Renal cortical epithelial cell (primary cell): ENCODE measurements at regions not wholly inside any gene's neighbourhood (a gene's known extent, or its start where the extent isn't known, plus 50 kb on each side); places are given as distances from the start of the nearest gene placed in this dataset.
"Not testable (repeated sequence)": the region's sequence is repeated elsewhere in the genome, so short reads cannot be mapped to it uniquely, and the experiment has no call there.

Source experiments
- DNase-seq: peaks from one replicate; pipeline ENCODE4 v3.0.0-alpha.2; 2011; ENCODE audit warnings: low read depth

DNA sequence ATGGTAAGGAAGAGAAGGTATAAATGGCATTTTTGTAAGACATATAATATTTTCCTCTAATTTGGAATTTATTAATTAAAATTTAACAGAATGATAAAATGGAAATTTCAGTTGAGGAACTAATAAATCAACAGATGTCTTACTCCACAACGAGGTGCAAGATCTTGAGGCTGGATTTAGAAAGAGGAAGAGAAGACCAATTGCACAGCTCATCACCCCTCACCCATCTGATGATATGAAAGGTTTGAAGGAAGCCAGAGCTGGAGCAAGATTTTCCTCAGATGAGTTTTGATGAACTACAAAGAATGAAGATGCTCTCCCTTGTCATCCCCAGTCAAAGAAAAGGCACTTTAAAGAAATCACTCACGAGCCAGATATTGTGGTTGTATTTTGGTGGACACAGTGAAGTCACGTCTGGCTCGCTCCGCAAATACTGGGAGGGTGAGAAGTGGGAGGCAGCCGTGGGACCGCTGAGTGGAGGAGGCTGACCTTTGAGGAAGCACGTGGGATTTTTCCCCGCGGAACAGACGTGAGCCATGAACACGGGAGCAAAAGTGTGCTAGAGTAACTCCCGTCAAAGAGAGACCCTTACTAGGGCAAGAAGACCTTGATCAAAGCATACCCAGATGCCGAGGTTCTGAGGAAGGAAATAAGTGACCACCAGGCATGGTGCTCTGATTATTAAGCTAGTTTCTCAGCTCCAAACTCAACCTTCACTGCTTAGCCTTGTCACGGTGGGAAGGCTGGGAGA, 511.4 kb downstream of the RNF144A start:
- DNase-seq: no peak

DNA sequence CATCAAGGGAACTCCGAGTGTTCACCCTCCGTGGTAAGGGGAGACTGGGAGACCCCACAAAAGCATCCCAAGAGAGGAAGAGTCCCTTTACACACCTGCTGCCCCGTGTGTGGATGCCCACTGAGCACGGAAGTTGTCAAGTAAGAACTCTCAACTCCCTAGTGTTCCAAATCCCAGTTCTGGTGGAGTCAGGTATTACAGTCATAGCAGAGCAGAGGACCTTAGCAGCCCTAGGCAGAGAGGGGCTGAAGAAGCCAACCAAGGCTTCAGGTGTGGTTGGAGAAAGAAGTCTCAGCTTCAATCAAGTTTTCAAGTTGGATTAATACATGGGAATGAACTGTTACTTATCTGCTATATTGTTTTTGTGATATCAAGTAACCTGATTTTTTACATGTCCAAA, 512.5 kb downstream of the RNF144A start:
- no peak for DNase-seq

DNA sequence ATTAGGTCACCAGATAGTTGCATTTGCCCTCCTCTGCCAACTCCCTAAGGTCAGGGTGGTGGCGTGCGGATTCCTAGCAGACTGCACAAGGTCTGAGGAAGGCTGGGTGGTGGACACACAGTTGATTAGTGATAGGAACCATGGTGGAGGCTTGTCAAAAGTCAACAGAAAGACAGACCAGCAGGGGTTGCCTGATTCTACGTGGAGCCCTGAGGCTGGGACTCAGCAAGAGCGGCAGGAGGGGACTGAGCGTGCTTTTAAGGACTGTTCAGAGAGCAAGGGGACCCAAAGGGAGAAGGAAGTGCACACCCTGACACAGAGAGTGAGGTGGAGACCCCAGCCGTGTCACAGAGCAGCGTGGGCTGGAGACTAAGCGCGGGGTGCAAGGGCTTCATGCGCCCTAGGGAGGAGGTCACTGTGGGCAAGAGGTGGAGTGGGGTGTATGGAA, 513.2 kb downstream of the RNF144A start:
- no peak for DNase-seq

- DNase-seq: peak; percentile 5
Observed at GRCh38 chr2:7430869-7431641, 513.8 kb downstream of the RNF144A start.

DNA sequence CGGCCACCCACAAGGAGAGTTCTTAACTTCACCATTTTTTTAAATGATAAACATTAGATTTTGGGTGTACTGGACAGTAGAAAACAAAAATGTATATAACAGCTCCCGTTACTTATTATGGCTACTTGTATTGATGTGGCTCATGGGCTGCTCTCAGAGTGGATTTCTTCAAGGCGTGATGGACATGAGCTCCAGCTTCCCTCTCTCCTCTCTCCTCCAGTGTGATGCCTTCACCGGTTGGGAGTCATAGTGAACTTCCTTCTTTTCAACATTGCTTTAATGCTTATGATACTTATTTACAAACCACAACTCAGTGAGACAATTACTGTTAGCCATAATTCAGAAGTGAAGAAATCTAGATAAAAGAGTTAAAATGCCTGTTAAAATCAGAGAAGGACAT, 515.2 kb downstream of the RNF144A start:
- no peak for DNase-seq

- no peak for DNase-seq
Observed at GRCh38 chr2:7436096-7436906, 519.1 kb downstream of the RNF144A start.

- no peak for DNase-seq
Observed at GRCh38 chr2:7437141-7437540, 519.9 kb downstream of the RNF144A start.

GRCh38 chr2:7437716-7438632, 520.8 kb downstream of the RNF144A start:
- DNase-seq: no peak

GRCh38 chr2:7438855-7439254, 521.6 kb downstream of the RNF144A start:
- no peak for DNase-seq

- DNase-seq: no peak
Observed at GRCh38 chr2:7440977-7441376, 523.8 kb downstream of the RNF144A start.

- not testable (repeated sequence) for DNase-seq
Observed at GRCh38 chr2:7441841-7442240, 524.6 kb downstream of the RNF144A start.

DNA sequence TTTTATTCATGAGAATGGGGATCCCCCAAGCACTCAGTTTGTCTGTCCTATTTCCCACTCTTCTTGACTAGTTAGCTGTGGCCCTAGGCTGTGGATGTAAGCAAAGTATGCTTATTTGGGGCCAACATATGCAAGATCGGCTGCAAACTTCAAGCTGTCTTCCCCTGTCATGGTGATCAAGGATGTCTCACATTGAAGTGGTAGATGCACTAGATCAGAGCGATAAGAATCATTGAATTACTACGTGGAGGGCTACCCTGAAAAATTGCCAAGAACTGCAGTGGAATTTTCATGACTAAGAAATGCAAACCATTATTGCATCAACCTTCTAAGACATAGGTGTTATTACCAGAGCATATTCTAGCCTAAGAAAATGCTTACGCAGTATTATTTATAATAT, 527.4 kb downstream of the RNF144A start:
- DNase-seq: no peak

- no peak for DNase-seq
Observed at GRCh38 chr2:7448578-7449264, 531.5 kb downstream of the RNF144A start.

DNA sequence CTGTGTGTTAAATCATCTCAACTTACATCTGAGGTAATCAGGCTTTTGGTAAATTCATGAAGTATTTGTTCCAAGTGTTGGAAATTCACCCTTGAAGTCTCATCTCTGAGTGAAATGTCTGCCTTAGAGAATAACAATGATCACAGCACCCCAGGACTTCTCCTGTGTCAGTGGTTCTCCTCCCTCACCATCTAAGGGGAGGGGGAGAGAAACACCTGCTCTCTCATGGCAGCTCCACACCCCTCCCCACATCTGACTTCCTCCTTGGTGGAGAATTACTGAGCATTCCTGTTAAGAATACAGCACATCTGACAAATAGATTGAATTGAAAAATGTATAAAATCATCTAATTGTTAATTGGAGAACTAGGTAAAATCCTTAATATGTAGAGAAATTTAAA, 532.1 kb downstream of the RNF144A start:
- no peak for DNase-seq

GRCh38 chr2:7450188-7450832, 533.1 kb downstream of the RNF144A start:
- no peak for DNase-seq

DNA sequence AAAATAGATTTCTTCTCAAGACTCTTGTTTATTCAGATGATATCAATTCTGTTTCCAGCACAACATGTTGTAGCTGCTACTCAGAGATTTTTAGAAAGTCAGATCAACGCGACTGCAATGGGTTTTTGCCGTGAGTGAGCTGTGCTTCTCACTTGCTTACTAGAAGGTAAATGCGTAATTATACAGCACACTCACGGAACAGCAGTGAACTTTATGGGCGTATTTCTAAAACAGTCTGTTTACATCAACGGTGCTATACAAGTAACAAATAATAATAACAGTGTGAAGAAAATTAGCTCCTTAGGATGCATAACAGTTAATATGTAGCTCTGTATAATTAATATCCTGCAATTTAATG, 533.6 kb downstream of the RNF144A start:
- DNase-seq: no peak

GRCh38 chr2:7452110-7452876, 535.1 kb downstream of the RNF144A start:
- no peak for DNase-seq

DNA sequence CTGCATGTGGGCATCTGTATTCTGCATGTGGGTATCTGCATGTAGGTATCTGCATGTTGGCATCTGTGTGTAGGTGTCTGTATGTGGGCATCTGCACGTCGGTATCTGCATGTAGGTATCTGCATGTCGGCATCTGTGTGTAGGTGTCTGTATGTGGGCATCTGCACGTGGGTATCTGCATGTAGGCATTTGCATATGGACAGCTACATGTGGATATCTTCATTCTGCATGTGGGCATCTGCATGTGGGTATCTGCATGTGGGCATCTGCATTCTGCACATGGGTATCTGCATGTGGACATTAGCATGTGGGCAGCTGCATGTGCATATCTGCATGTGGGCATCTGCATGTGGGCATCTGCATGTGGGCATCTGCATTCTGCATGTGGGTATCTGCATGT, 537.4 kb downstream of the RNF144A start:
- DNase-seq: no peak

DNA sequence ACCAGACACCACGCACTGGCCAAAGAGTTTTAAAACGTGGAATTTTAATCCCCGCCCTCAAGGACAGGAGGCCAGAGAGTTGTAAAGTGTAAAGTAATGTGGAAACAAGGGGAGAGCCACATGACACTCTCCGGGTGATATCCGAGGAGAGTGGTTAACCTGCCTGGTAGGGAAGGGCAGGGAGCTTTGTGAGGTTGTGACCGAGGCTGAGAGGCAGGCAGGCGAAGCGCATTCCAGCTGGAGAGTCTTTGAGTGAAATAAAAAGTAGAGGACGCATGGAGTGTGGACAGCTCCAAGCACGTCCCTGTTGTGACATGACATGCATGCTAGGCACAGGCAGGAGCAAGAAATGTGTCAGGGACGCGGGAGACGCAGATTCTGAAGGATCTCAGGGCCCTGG, 539.5 kb downstream of the RNF144A start:
- no peak for DNase-seq

DNA sequence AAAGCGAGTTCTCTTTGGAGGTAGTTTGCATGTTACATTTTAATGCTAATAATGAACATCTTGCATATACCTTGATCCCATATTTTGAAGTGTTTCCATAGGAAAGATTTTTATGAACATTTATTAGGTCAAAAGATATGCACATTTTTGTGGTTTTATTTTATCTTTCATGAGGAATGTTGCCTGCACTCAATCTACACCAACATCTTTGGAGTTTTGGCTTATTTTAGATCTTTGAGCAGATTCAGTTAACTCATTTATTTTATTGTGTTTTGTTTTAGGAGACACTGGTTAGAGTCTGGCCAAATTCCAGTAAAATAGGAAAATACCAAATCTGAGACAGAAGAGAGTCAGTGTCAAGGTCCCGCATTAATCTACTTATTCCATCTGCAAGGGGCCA, 540.9 kb downstream of the RNF144A start:
- DNase-seq: no peak
